SW 1271 (cell line): ENCODE measurements at regions not wholly inside any gene's neighbourhood (a gene's known extent, or its start where the extent isn't known, plus 50 kb on each side); places are given as distances from the start of the nearest gene placed in this dataset.

Experiments
- DNase-seq, 2 experiments: peaks; one replicate each; lab custom pipeline; 2025; lab: John Stamatoyannopoulos, UW

GRCh38 chr11:27287205-27287604, 75.8 kb downstream of the CCDC34 start:
- DNase-seq, result no peak

- no peak for DNase-seq
These were observed 77.3 kb downstream of the CCDC34 start for GRCh38 chr11:27285761-27286160.

GRCh38 chr11:27282806-27283205, 80.2 kb downstream of the CCDC34 start:
- no peak for DNase-seq

GRCh38 chr11:27281740-27282590, 81.0 kb downstream of the CCDC34 start:
- no peak for DNase-seq

- no peak for DNase-seq
These were observed 81.7 kb downstream of the CCDC34 start for GRCh38 chr11:27281276-27281675.

GRCh38 chr11:27280140-27280539, 82.9 kb downstream of the CCDC34 start:
- no peak for DNase-seq

GRCh38 chr11:27279460-27279859, 83.6 kb downstream of the CCDC34 start:
- DNase-seq, result no peak

- no peak for DNase-seq
These were observed 85.2 kb downstream of the CCDC34 start for GRCh38 chr11:27277843-27278242.

- no peak for DNase-seq
These were observed 86.9 kb downstream of the CCDC34 start for GRCh38 chr11:27276141-27276540.

- DNase-seq, result no peak
These were observed 88.1 kb downstream of the CCDC34 start for GRCh38 chr11:27274854-27275395.

- DNase-seq, result no peak
These were observed 96.9 kb downstream of the CCDC34 start for GRCh38 chr11:27266125-27266524.

GRCh38 chr11:27263986-27264385, 99.0 kb downstream of the CCDC34 start:
- DNase-seq, result no peak

GRCh38 chr11:27263046-27263445, 100.0 kb downstream of the CCDC34 start:
- no peak for DNase-seq

GRCh38 chr11:27255447-27255828, 107.6 kb downstream of the CCDC34 start:
- no peak for DNase-seq

GRCh38 chr11:27254744-27255446, 108.1 kb downstream of the CCDC34 start:
- no peak for DNase-seq

- DNase-seq, result no peak
These were observed 109.8 kb downstream of the CCDC34 start for GRCh38 chr11:27253224-27253623.

GRCh38 chr11:27250867-27251665, 111.9 kb downstream of the CCDC34 start:
- DNase-seq, result no peak

- no peak for DNase-seq
These were observed 114.2 kb downstream of the CCDC34 start for GRCh38 chr11:27248576-27249509.

- DNase-seq, result no peak
These were observed 115.4 kb downstream of the CCDC34 start for GRCh38 chr11:27247660-27248059.

- DNase-seq, result no peak
These were observed 116.1 kb downstream of the CCDC34 start for GRCh38 chr11:27246925-27247324.

GRCh38 chr11:27244900-27245299, 118.1 kb downstream of the CCDC34 start:
- no peak for DNase-seq
